ENCODE measurements at regions not wholly inside any gene's neighbourhood (a gene's known extent, or its start where the extent isn't known, plus 50 kb on each side); places are given as distances from the start of the nearest gene placed in this dataset.

GRCh38 chrX:39840581-39841093 lies 257.1 kb downstream of the BCOR start:
- Histone ChIP-seq H3K9me3 (ENCODE audit: low read length) (no peaks in the 10 kb centered on the region), H3K27me3 (ENCODE audit: low read length) (no peaks in the 10 kb centered on the region), H4K20me1 (ENCODE audit: low read length) (no peaks in the 10 kb centered on the region), H3K9ac (ENCODE audit: low read length) (no peak overlapping the region), H2AFZ (ENCODE audit: low read length) (no peak overlapping the region), H3K36me3 (ENCODE audit: low read depth, low read length) (no peaks in the 10 kb centered on the region), H3K4me1 (ENCODE audit: insufficient read depth, low read length) (no peaks in the 10 kb centered on the region), H3K79me2 (ENCODE audit: low read length) (no peaks in the 10 kb centered on the region), H3K9me2 (replicated peaks; ENCODE audit: low read length) (no peaks in the 10 kb centered on the region), H3F3A (ENCODE audit: low read length, unreplicated experiment) (no peaks in the 10 kb centered on the region), H3K27ac (ENCODE audit: low read length) (no peak overlapping the region), H3K4me2 (ENCODE audit: low read length) (no peak overlapping the region), H3K4me3 (ENCODE audit: low read length) (no peak overlapping the region)
- BruUV-seq (replicated peaks), result no TSS peak
- ChIA-PET POLR2A (ENCODE audit: unreplicated experiment) (no interaction called here), CTCF (no interaction called here)
- DNase-seq (no peak), ATAC-seq (no peak)
- TF ChIP-seq EZH2 (IDR thresholded peaks at IDR 0.05; ENCODE audit: low read length, unreplicated experiment) (no peak), EZH2phosphoT487 (IDR thresholded peaks at IDR 0.05; ENCODE audit: borderline replicate concordance, low read length) (no peak)
- TF ChIP-seq, protein P1, sequence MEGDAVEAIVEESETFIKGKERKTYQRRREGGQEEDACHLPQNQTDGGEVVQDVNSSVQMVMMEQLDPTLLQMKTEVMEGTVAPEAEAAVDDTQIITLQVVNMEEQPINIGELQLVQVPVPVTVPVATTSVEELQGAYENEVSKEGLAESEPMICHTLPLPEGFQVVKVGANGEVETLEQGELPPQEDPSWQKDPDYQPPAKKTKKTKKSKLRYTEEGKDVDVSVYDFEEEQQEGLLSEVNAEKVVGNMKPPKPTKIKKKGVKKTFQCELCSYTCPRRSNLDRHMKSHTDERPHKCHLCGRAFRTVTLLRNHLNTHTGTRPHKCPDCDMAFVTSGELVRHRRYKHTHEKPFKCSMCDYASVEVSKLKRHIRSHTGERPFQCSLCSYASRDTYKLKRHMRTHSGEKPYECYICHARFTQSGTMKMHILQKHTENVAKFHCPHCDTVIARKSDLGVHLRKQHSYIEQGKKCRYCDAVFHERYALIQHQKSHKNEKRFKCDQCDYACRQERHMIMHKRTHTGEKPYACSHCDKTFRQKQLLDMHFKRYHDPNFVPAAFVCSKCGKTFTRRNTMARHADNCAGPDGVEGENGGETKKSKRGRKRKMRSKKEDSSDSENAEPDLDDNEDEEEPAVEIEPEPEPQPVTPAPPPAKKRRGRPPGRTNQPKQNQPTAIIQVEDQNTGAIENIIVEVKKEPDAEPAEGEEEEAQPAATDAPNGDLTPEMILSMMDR (conservative IDR thresholded peaks at IDR 0.05; ENCODE audit: low read depth, low read length), result no peak
- intact Hi-C loops (cut with micrococcal nuclease), result no loop called here

DNA sequence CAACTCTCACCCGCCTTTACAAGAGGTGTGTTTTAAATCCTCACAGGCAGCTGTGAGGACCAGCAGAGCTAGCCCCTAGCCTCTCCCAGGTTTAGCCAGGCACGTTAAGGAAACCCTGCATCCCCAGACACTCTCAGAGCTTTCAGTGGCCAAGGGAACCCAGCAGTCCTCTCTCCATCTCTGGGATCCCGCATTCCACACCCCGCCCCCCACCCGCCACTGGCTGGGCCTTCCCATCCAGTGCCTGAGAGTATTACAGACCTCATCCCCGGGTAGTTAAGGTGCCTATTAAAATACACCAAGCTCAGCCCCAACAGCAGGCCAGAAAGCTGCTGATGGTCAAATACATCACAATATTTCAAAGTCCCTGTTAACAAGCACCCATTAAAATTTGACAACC lies 256.2 kb downstream of the BCOR start:
- ATAC-seq (no peak), DNase-seq (no peak)
- Histone ChIP-seq H3F3A (ENCODE audit: low read length, unreplicated experiment) (no peaks in the 10 kb centered on the region), H3K36me3 (ENCODE audit: low read depth, low read length) (no peaks in the 10 kb centered on the region), H3K27ac (ENCODE audit: low read length) (no peak overlapping the region), H3K9ac (ENCODE audit: low read length) (no peak overlapping the region), H3K9me2 (replicated peaks; ENCODE audit: low read length) (no peaks in the 10 kb centered on the region), H3K4me3 (ENCODE audit: low read length) (no peak overlapping the region), H2AFZ (ENCODE audit: low read length) (no peak overlapping the region), H3K4me2 (ENCODE audit: low read length) (no peak overlapping the region), H3K79me2 (ENCODE audit: low read length) (no peaks in the 10 kb centered on the region), H4K20me1 (ENCODE audit: low read length) (no peaks in the 10 kb centered on the region), H3K27me3 (ENCODE audit: low read length) (no peaks in the 10 kb centered on the region), H3K9me3 (ENCODE audit: low read length) (no peaks in the 10 kb centered on the region), H3K4me1 (ENCODE audit: insufficient read depth, low read length) (no peaks in the 10 kb centered on the region)
- TF ChIP-seq, protein P1 (conservative IDR thresholded peaks at IDR 0.05; ENCODE audit: low read depth, low read length), result no peak
- TF ChIP-seq EZH2 (IDR thresholded peaks at IDR 0.05; ENCODE audit: low read length, unreplicated experiment) (no peak), EZH2phosphoT487 (IDR thresholded peaks at IDR 0.05; ENCODE audit: borderline replicate concordance, low read length) (no peak)
- ChIA-PET POLR2A (ENCODE audit: unreplicated experiment) (no interaction called here), CTCF (no interaction called here)
- intact Hi-C loops (cut with micrococcal nuclease), result no loop called here
- BruUV-seq (replicated peaks), result no TSS peak

DNA sequence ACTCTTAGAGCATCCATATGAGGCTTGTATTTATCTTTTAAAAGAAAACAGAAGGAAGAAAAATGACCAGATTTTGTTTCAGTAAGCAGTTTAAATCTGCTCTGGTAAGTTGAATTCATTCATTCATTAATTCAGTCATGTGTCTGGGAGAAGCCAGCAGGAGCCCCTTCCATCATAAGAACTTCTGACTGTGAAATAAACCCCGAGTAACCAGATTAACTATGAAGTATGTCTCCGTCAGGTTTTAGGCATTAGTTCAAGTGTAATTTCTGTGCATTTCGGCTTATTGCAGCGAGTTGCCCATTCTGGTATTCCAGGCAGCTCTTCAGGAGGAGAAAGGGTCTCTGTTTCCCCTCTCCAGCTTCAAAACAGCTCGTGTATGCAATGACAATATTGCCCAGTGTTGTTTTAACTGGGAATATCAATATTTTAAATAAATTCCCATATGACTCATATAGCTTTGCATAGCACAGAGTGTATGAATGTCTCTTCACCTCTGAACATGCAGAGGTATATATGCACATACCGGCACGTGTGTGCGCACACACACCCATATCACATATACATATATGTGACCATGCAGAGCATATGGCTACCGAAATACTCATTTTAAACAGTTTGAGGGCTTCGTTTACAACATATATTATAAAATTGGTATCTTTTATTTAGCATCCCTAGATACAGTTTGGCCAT lies 255.3 kb downstream of the BCOR start:
- ChIA-PET CTCF (interaction anchor here (0.5 kb wide), 1 partner anchor 47 kb away, joined by 6 read pairs; no protein-coding TSS in a partner anchor), POLR2A (ENCODE audit: unreplicated experiment) (no interaction called here)
- no TSS peak for BruUV-seq (replicated peaks)
- Histone ChIP-seq H3K4me1 (ENCODE audit: insufficient read depth, low read length) (no peaks in the 10 kb centered on the region), H3K4me2 (ENCODE audit: low read length) (no peak overlapping the region), H3K27ac (ENCODE audit: low read length) (no peak overlapping the region), H3K9ac (ENCODE audit: low read length) (no peak overlapping the region), H3K79me2 (ENCODE audit: low read length) (no peaks in the 10 kb centered on the region), H3K9me2 (replicated peaks; ENCODE audit: low read length) (no peaks in the 10 kb centered on the region), H4K20me1 (ENCODE audit: low read length) (no peaks in the 10 kb centered on the region), H2AFZ (ENCODE audit: low read length) (no peak overlapping the region), H3K36me3 (ENCODE audit: low read depth, low read length) (no peaks in the 10 kb centered on the region), H3K4me3 (ENCODE audit: low read length) (no peak overlapping the region), H3K27me3 (ENCODE audit: low read length) (no peaks in the 10 kb centered on the region), H3F3A (ENCODE audit: low read length, unreplicated experiment) (no peaks in the 10 kb centered on the region), H3K9me3 (ENCODE audit: low read length) (no peaks in the 10 kb centered on the region)
- intact Hi-C loops (cut with micrococcal nuclease), result no loop called here
- DNase-seq (no peak), ATAC-seq (no peak)
- TF ChIP-seq EZH2phosphoT487 (IDR thresholded peaks at IDR 0.05; ENCODE audit: borderline replicate concordance, low read length) (no peak), EZH2 (IDR thresholded peaks at IDR 0.05; ENCODE audit: low read length, unreplicated experiment) (no peak)
- TF ChIP-seq, protein P1 (conservative IDR thresholded peaks at IDR 0.05; ENCODE audit: low read depth, low read length), result no peak
